Choroid plexus epithelial cell (primary cell): ENCODE measurements at regions not wholly inside any gene's neighbourhood (a gene's known extent, or its start where the extent isn't known, plus 50 kb on each side); places are given as distances from the start of the nearest gene placed in this dataset.

ENCODE experiments used
- DNase-seq: peaks from one replicate; pipeline ENCODE4 v3.0.0-alpha.2; 2010; ENCODE audit warnings: low read depth
- H3K4me3 ChIP-seq: 2 replicates; pipeline ENCODE4 v1.5.1; 2011; ENCODE audit warnings: low read depth, mild to moderate bottlenecking, control low read depth, low read length, moderate library complexity
- CTCF ChIP-seq: conservative IDR thresholded peaks from 2 replicates; pipeline ENCODE4 v1.5.1; 2011; ENCODE audit warnings: low read depth, mild to moderate bottlenecking, control low read depth, inconsistent platforms, low read length, moderate library complexity

- no peak for DNase-seq
- no peak overlapping the region for H3K4me3 ChIP-seq
- TF ChIP-seq CTCF = no peak
These were observed 149.5 kb downstream of the SLITRK1 start for GRCh38 chr13:83732755-83733154.

- H3K4me3 ChIP-seq = no peak overlapping the region
- TF ChIP-seq CTCF = no peak
- no peak for DNase-seq
These were observed 151.2 kb downstream of the SLITRK1 start for GRCh38 chr13:83731113-83731512.

GRCh38 chr13:83730674-83731073 is 151.6 kb downstream of the SLITRK1 start:
- no peak overlapping the region for H3K4me3 ChIP-seq
- no peak for TF ChIP-seq CTCF
- DNase-seq = no peak

- no peak for DNase-seq
- no peak for TF ChIP-seq CTCF
- no peak overlapping the region for H3K4me3 ChIP-seq
These were observed 159.8 kb downstream of the SLITRK1 start for GRCh38 chr13:83722443-83722842.

GRCh38 chr13:83716121-83716520 is 166.2 kb downstream of the SLITRK1 start:
- TF ChIP-seq CTCF = no peak
- H3K4me3 ChIP-seq = no peak overlapping the region
- no peak for DNase-seq

GRCh38 chr13:83714236-83714635 is 168.0 kb downstream of the SLITRK1 start:
- TF ChIP-seq CTCF = no peak
- DNase-seq = no peak
- no peak overlapping the region for H3K4me3 ChIP-seq

GRCh38 chr13:83710133-83710515 is 172.2 kb downstream of the SLITRK1 start:
- no peak for TF ChIP-seq CTCF
- H3K4me3 ChIP-seq = no peak overlapping the region

More at GRCh38 chr13:83710133-83710515, 172.2 kb downstream of the SLITRK1 start:
- no peak for DNase-seq
